ENCODE measurements at regions not wholly inside any gene's neighbourhood (a gene's known extent, or its start where the extent isn't known, plus 50 kb on each side); places are given as distances from the start of the nearest gene placed in this dataset.
"Not testable (repeated sequence)": the region's sequence is repeated elsewhere in the genome, so short reads cannot be mapped to it uniquely, and the experiment has no call there.

DNA sequence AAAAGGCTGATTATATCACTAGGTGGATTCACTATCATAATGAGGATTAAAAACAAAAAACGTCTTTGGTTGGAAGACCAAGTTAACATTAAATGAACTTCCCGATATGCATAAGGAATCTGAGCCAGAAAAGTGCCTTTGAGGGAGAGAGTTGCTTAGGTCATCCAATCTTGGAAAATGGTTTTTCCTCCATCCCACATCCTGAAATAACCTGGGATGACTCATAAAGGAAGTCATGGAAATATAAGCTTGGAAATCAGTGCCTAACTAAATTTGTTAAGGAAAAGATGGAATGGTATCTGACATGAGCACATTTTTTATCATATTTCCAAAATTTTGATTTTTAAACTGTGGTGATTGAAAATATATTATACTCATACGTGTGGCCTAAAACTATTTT is 66.0 kb downstream of the KBTBD8 start:
- Histone ChIP-seq H3K27ac (ENCODE audit: low read length in 2 of 2) (no peak overlapping the region), H4K20me1 (ENCODE audit: control insufficient read depth, insufficient read depth, low read length, poor library complexity, severe bottlenecking) (no peaks in the 10 kb centered on the region), H3K27me3 (replicated peaks in 1 of 4; ENCODE audit: control extremely low read depth in 1 of 4, control insufficient read depth in 3 of 4, insufficient read depth in 4 of 4, low read length in 3 of 4) (no peaks in the 10 kb centered on the region), H3K4me3 (ENCODE audit: control extremely low read depth in 1 of 5, extremely low read depth in 1 of 5, insufficient read depth in 1 of 5, low read depth in 2 of 5, low read length in 4 of 5) (no peak overlapping the region), H3K79me2 (ENCODE audit: control insufficient read depth, insufficient read depth, low read length) (no peaks in the 10 kb centered on the region), H3K4me2 (replicated peaks; ENCODE audit: low read depth, low read length, poor library complexity, severe bottlenecking) (no peak overlapping the region), H3K36me3 (replicated peaks in 1 of 2; ENCODE audit: control extremely low read depth in 1 of 2, control insufficient read depth in 1 of 2, extremely low read depth in 1 of 2, insufficient read depth in 2 of 2, low read length in 1 of 2) (no peaks in the 10 kb centered on the region), H3K9ac (ENCODE audit: low read length) (no peak overlapping the region), H3K9me3 (ENCODE audit: control extremely low read depth in 1 of 3, control insufficient read depth in 2 of 3, insufficient read depth in 1 of 3, low read length in 2 of 3) (peaks cover 0 to 4% (median 3%) of the 10 kb centered on the region in 3 donors), H3K4me1 (ENCODE audit: control insufficient read depth in 2 of 2, insufficient read depth in 2 of 2, low read length in 2 of 2) (no peaks in the 10 kb centered on the region), H2AFZ (ENCODE audit: insufficient read depth, low read depth, low read length, poor library complexity, severe bottlenecking) (no peak overlapping the region)
- WGBS (ENCODE audit: insufficient coverage): 100% methylated on average over 1 of the region's 3 CpGs
- CTCF ChIA-PET: interaction anchor here (0.6 kb wide), 1 partner anchor 1811 kb away, joined by 3 read pairs; no protein-coding TSS in a partner anchor
- no peak for ATAC-seq (ENCODE audit: low read depth)
- intact Hi-C loops (cut with micrococcal nuclease): no loop called here
- no peak for DNase-seq
- no peak overlapping the region for H3K4me3 Mint-ChIP-seq
- no peaks in the 10 kb centered on the region for H3K27me3 Mint-ChIP-seq
- no peak overlapping the region for H3K27ac Mint-ChIP-seq
- TF ChIP-seq EZH2 (IDR thresholded peaks at IDR 0.05; ENCODE audit: borderline replicate concordance, insufficient read depth, low read depth, low read length, poor library complexity, severe bottlenecking): no peak
- TF ChIP-seq, protein P1, sequence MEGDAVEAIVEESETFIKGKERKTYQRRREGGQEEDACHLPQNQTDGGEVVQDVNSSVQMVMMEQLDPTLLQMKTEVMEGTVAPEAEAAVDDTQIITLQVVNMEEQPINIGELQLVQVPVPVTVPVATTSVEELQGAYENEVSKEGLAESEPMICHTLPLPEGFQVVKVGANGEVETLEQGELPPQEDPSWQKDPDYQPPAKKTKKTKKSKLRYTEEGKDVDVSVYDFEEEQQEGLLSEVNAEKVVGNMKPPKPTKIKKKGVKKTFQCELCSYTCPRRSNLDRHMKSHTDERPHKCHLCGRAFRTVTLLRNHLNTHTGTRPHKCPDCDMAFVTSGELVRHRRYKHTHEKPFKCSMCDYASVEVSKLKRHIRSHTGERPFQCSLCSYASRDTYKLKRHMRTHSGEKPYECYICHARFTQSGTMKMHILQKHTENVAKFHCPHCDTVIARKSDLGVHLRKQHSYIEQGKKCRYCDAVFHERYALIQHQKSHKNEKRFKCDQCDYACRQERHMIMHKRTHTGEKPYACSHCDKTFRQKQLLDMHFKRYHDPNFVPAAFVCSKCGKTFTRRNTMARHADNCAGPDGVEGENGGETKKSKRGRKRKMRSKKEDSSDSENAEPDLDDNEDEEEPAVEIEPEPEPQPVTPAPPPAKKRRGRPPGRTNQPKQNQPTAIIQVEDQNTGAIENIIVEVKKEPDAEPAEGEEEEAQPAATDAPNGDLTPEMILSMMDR (IDR thresholded peaks at IDR 0.05): no peak
- POLR2A ChIA-PET: no interaction called here
- peaks cover 19% of the 10 kb centered on the region for H3K4me1 Mint-ChIP-seq
- no peaks in the 10 kb centered on the region for H3K9me3 Mint-ChIP-seq (ENCODE audit: insufficient read depth)

DNA sequence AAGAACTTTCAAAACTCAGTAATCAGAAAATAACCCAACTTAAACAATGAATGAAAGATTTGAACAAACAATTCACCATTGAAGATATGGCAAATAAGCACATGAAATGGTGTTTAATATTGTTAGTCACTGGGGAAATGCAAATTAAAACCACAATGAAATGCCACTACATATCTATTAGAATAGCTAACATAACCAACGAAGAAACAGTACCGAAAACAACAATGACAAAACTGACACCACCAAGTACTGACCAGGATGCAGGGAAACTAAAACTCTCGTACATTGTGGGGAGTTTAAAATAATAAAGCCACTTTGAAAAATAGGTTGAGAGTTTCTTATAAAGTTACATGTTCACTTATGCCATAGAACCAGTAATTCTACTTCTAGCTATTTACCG is 69.1 kb downstream of the KBTBD8 start:
- no CpG with 5 or more reads among the region's 4 CpGs for WGBS (ENCODE audit: insufficient coverage)

DNA sequence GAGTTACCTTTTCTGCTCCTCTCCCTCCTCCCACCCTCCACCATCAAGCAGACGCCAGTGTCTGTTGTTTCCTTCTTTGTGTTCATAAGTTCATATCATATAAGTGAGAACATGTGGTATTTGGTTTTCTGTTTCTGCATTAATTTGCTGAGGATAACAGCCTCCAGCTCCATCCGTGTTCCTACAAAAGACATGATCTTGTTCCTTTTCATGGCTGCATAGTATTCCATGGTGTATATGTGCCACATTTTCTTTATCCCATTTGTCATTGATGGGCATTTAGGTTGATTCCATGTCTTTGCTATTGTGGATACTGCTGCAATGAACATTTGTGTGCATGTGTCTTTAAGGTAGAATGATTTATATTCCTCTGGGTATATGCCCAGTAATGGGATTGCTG is 74.5 kb downstream of the KBTBD8 start:
- no CpG with 5 or more reads among the region's 2 CpGs for WGBS (ENCODE audit: insufficient coverage)
- peaks cover 30% of the 10 kb centered on the region for H3K4me1 Mint-ChIP-seq
- H3K27ac ChIP-seq (ENCODE audit: low read length in 2 of 2); H3K27ac Mint-ChIP-seq; H3K27me3 ChIP-seq (replicated peaks in 1 of 4; ENCODE audit: control extremely low read depth in 1 of 4, control insufficient read depth in 3 of 4, insufficient read depth in 4 of 4, low read length in 3 of 4); H3K79me2 ChIP-seq (ENCODE audit: control insufficient read depth, insufficient read depth, low read length); H3K9me3 Mint-ChIP-seq (ENCODE audit: insufficient read depth); H3K9ac ChIP-seq (ENCODE audit: low read length); H3K4me3 ChIP-seq (ENCODE audit: control extremely low read depth in 1 of 5, extremely low read depth in 1 of 5, insufficient read depth in 1 of 5, low read depth in 2 of 5, low read length in 4 of 5); ATAC-seq (ENCODE audit: low read depth); H3K27me3 Mint-ChIP-seq; intact Hi-C loops (cut with micrococcal nuclease); H3K4me3 Mint-ChIP-seq; H3K4me2 ChIP-seq (replicated peaks; ENCODE audit: low read depth, low read length, poor library complexity, severe bottlenecking); H3K36me3 ChIP-seq (replicated peaks in 1 of 2; ENCODE audit: control extremely low read depth in 1 of 2, control insufficient read depth in 1 of 2, extremely low read depth in 1 of 2, insufficient read depth in 2 of 2, low read length in 1 of 2); DNase-seq; H3K9me3 ChIP-seq (ENCODE audit: control extremely low read depth in 1 of 3, control insufficient read depth in 2 of 3, insufficient read depth in 1 of 3, low read length in 2 of 3); POLR2A ChIA-PET; H3K4me1 ChIP-seq (ENCODE audit: control insufficient read depth in 2 of 2, insufficient read depth in 2 of 2, low read length in 2 of 2); H4K20me1 ChIP-seq (ENCODE audit: control insufficient read depth, insufficient read depth, low read length, poor library complexity, severe bottlenecking); H2AFZ ChIP-seq (ENCODE audit: insufficient read depth, low read depth, low read length, poor library complexity, severe bottlenecking): not testable (repeated sequence)
- CTCF ChIA-PET: interaction anchor here (1.2 kb wide), 1 partner anchor 41 kb away, joined by 3 read pairs; no protein-coding TSS in a partner anchor

More for the DNA sequence above, 69.1 kb downstream of the KBTBD8 start:
- no peaks in the 10 kb centered on the region for H3K4me1 ChIP-seq (ENCODE audit: control insufficient read depth in 2 of 2, insufficient read depth in 2 of 2, low read length in 2 of 2)
- Mint-ChIP-seq H3K4me1 (peaks cover 23% of the 10 kb centered on the region), H3K27me3 (no peaks in the 10 kb centered on the region), H3K27ac (no peak overlapping the region), H3K9me3 (ENCODE audit: insufficient read depth) (no peaks in the 10 kb centered on the region), H3K4me3 (no peak overlapping the region)
- H3K4me2 ChIP-seq (replicated peaks; ENCODE audit: low read depth, low read length, poor library complexity, severe bottlenecking): no peak overlapping the region
- no peak overlapping the region for H2AFZ ChIP-seq (ENCODE audit: insufficient read depth, low read depth, low read length, poor library complexity, severe bottlenecking)
- no peak for ATAC-seq (ENCODE audit: low read depth)
- no peak overlapping the region for H3K27ac ChIP-seq (ENCODE audit: low read length in 2 of 2)
- H3K4me3 ChIP-seq (ENCODE audit: control extremely low read depth in 1 of 5, extremely low read depth in 1 of 5, insufficient read depth in 1 of 5, low read depth in 2 of 5, low read length in 4 of 5): no peak overlapping the region
- no peaks in the 10 kb centered on the region for H3K36me3 ChIP-seq (replicated peaks in 1 of 2; ENCODE audit: control extremely low read depth in 1 of 2, control insufficient read depth in 1 of 2, extremely low read depth in 1 of 2, insufficient read depth in 2 of 2, low read length in 1 of 2)
- intact Hi-C loops (cut with micrococcal nuclease): no loop called here
- no peaks in the 10 kb centered on the region for H3K27me3 ChIP-seq (replicated peaks in 1 of 4; ENCODE audit: control extremely low read depth in 1 of 4, control insufficient read depth in 3 of 4, insufficient read depth in 4 of 4, low read length in 3 of 4)
- TF ChIP-seq EZH2 (IDR thresholded peaks at IDR 0.05; ENCODE audit: borderline replicate concordance, insufficient read depth, low read depth, low read length, poor library complexity, severe bottlenecking): no peak
- TF ChIP-seq, protein P1 (IDR thresholded peaks at IDR 0.05): no peak
- no peak overlapping the region for H3K9ac ChIP-seq (ENCODE audit: low read length)
- no peaks in the 10 kb centered on the region for H3K9me3 ChIP-seq (ENCODE audit: control extremely low read depth in 1 of 3, control insufficient read depth in 2 of 3, insufficient read depth in 1 of 3, low read length in 2 of 3)
- no peaks in the 10 kb centered on the region for H3K79me2 ChIP-seq (ENCODE audit: control insufficient read depth, insufficient read depth, low read length)
- ChIA-PET POLR2A (no interaction called here), CTCF (interaction anchor here (1.1 kb wide), 2 partner anchors 19 to 95 kb away, joined by 3 read pairs; no protein-coding TSS in a partner anchor)
- no peak for DNase-seq
- no peaks in the 10 kb centered on the region for H4K20me1 ChIP-seq (ENCODE audit: control insufficient read depth, insufficient read depth, low read length, poor library complexity, severe bottlenecking)
